PC-3 (cell line): ENCODE measurements at regions not wholly inside any gene's neighbourhood (a gene's known extent, or its start where the extent isn't known, plus 50 kb on each side); places are given as distances from the start of the nearest gene placed in this dataset.

Experiments
- EZH2 ChIP-seq: fragments of 300-600 bp; sonication (generic); IDR thresholded peaks from one replicate; pipeline ENCODE4 v1.6.1; 2017; ENCODE audit warnings: antibody characterized with exemption, mild to moderate bottlenecking, low read length; ENCODE audit not compliant: unreplicated experiment
- TF ChIP-seq, protein P1 (sequence below): fragments of 300-600 bp; sonication (generic); conservative IDR thresholded peaks from 2 replicates; pipeline ENCODE4 v1.5.1; 2017; ENCODE audit warnings: antibody characterized with exemption, low read depth, mild to moderate bottlenecking, low read length

DNA sequence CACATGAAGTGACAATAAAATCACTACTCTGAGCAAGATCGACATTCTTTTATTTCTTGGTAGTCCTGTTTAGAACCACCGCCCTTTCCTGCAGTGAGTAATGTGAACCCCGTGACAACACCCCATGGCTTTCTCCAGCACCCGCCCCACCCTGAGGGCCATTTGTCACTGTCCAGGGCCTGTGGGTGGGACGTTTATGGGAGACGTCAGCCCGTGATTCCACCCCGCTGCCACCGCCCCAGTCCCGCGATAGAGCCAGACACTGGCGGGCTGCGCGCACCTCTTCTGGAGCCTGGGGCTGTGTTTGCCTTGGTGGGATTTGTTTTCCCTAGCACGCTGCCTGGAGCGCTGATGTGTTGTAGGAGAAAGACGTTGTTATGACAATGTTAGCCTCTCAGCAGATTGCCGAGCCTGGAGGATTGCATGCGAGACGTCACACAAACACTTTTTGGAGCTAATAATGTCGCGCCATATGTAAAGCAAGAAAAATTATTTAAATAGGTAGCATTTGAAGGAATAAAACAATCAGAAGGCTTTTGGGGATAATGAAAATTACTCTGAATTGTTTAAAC lies 263.7 kb downstream of the TEX29 start:
- TF ChIP-seq, protein P1, sequence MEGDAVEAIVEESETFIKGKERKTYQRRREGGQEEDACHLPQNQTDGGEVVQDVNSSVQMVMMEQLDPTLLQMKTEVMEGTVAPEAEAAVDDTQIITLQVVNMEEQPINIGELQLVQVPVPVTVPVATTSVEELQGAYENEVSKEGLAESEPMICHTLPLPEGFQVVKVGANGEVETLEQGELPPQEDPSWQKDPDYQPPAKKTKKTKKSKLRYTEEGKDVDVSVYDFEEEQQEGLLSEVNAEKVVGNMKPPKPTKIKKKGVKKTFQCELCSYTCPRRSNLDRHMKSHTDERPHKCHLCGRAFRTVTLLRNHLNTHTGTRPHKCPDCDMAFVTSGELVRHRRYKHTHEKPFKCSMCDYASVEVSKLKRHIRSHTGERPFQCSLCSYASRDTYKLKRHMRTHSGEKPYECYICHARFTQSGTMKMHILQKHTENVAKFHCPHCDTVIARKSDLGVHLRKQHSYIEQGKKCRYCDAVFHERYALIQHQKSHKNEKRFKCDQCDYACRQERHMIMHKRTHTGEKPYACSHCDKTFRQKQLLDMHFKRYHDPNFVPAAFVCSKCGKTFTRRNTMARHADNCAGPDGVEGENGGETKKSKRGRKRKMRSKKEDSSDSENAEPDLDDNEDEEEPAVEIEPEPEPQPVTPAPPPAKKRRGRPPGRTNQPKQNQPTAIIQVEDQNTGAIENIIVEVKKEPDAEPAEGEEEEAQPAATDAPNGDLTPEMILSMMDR, result no peak
- TF ChIP-seq EZH2, result no peak
